Ascending aorta (tissue), 2 donors: ENCODE measurements at regions not wholly inside any gene's neighbourhood (a gene's known extent, or its start where the extent isn't known, plus 50 kb on each side); places are given as distances from the start of the nearest gene placed in this dataset.
"Not testable (repeated sequence)": the region's sequence is repeated elsewhere in the genome, so short reads cannot be mapped to it uniquely, and the experiment has no call there.

ENCODE experiments used
- DNase-seq, 2 donors: peaks; one replicate each; pipeline ENCODE4 v3.0.0-alpha.2; 2019; ENCODE audit warnings: low spot score in 2 of 2
- H3K27ac ChIP-seq, 2 donors: fragments of 200-600 bp; sonication (generic); one replicate each; pipeline ENCODE4 v1.5.1; 2016 to 2017; ENCODE audit warnings: mild to moderate bottlenecking in 1 of 2
- H3K27me3 ChIP-seq: fragments of 200-600 bp; sonication (generic); one replicate; pipeline ENCODE4 v1.5.1; 2017
- H3K36me3 ChIP-seq, 2 donors: fragments of 200-600 bp; sonication (generic); one replicate each; pipeline ENCODE4 v1.5.1; 2016
- H3K4me1 ChIP-seq, 2 donors: fragments of 200-600 bp; sonication (generic); one replicate each; pipeline ENCODE4 v1.5.1; 2016 to 2017; ENCODE audit warnings: mild to moderate bottlenecking in 1 of 2
- H3K4me3 ChIP-seq, 2 donors: fragments of 200-600 bp; sonication (generic); one replicate each; pipeline ENCODE4 v1.5.1; 2016 to 2017; ENCODE audit warnings: mild to moderate bottlenecking in 1 of 2
- H3K9me3 ChIP-seq, 2 donors: fragments of 200-600 bp; sonication (generic); one replicate each; pipeline ENCODE4 v1.5.1; 2016
- CTCF ChIP-seq, 3 experiments: fragments of 200-600 bp in 2 of 3; fragments of 450-650 bp in 1 of 3; sonication (generic) in 2 of 3; IDR thresholded peaks; one replicate each; pipeline ENCODE4 v1.5.1; 2016 to 2019; ENCODE audit warnings: antibody characterized with exemption in 3 of 3, mild to moderate bottlenecking in 1 of 3, moderate library complexity in 1 of 3
- intact Hi-C: fragments of 100-400 bp; cut with DNase I; formaldehyde crosslinking; loops from one replicate; pipeline ENCODE4 v1.15.1; 2023

DNA sequence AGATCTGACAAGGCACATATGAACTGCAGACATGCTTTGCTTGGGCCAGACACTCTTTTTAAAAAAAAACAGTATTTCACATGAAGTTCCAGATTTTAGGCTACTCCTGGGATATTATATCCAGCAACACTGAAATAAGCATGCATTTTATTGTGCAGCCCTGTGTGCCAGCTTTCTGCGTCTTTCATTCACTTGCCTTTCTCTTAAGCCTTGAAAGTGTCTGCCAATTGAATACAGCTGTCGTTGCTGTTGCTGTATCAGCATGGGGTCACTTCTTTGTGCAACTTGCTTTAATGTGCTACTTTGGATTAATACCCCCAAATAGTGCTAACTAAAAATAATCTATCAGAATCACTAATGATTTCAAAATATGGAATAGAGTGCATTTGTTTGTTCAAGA is 657.8 kb downstream of the SLITRK6 start:
- DNase-seq, result no peak
- no peaks in the 10 kb centered on the region for H3K36me3 ChIP-seq
- no peaks in the 10 kb centered on the region for H3K27me3 ChIP-seq
- H3K27ac ChIP-seq, result no peak overlapping the region
- H3K4me3 ChIP-seq, result no peak overlapping the region
- intact Hi-C loops, result no loop called here
- TF ChIP-seq CTCF (IDR thresholded peaks at IDR 0.05), result no peak
- no peaks in the 10 kb centered on the region for H3K9me3 ChIP-seq
- H3K4me1 ChIP-seq, result no peaks in the 10 kb centered on the region

DNA sequence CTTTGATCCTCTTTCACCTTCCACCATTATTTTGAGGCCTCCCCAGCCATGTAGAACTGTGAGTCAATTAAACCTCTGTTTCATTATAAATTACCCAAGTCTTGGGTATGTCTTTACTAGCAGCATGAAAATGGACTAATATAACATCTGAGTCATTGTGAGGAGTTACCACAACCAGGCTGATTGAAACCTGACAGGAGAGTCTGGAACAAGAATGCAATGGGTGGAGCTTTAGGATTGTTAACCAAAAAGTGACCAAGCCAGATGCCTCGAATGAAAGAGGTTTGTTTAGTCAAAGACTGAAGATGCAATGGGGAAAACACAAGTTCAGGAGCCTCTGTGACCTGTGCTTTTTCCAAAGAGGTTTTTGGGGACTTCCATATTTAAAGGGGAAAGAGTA is 659.0 kb downstream of the SLITRK6 start:
- Histone ChIP-seq H3K27me3 (no peaks in the 10 kb centered on the region), H3K9me3 (no peaks in the 10 kb centered on the region), H3K4me1 (no peaks in the 10 kb centered on the region), H3K36me3 (no peaks in the 10 kb centered on the region), H3K27ac (no peak overlapping the region), H3K4me3 (no peak overlapping the region)
- no peak for DNase-seq
- TF ChIP-seq CTCF (IDR thresholded peaks at IDR 0.05), result no peak
- intact Hi-C loops, result no loop called here

- no peak overlapping the region for H3K4me3 ChIP-seq
- DNase-seq, result no peak
- H3K9me3 ChIP-seq, result no peaks in the 10 kb centered on the region
- H3K4me1 ChIP-seq, result no peaks in the 10 kb centered on the region
- H3K27ac ChIP-seq, result no peak overlapping the region
- no peak for TF ChIP-seq CTCF (IDR thresholded peaks at IDR 0.05)
- intact Hi-C loops, result no loop called here
- H3K27me3 ChIP-seq, result no peaks in the 10 kb centered on the region
- no peaks in the 10 kb centered on the region for H3K36me3 ChIP-seq
Measured at GRCh38 chr13:85137516-85137915, 661.7 kb downstream of the SLITRK6 start.

GRCh38 chr13:85132986-85133385 is 666.2 kb downstream of the SLITRK6 start:
- Histone ChIP-seq H3K4me3 (no peak overlapping the region), H3K4me1 (no peaks in the 10 kb centered on the region), H3K27me3 (no peaks in the 10 kb centered on the region), H3K36me3 (no peaks in the 10 kb centered on the region), H3K9me3 (no peaks in the 10 kb centered on the region), H3K27ac (no peak overlapping the region)
- DNase-seq, result no peak
- intact Hi-C loops, result no loop called here
- no peak for TF ChIP-seq CTCF (IDR thresholded peaks at IDR 0.05)

- H3K27me3 ChIP-seq, H3K9me3 ChIP-seq, H3K4me1 ChIP-seq, DNase-seq, intact Hi-C loops, H3K4me3 ChIP-seq, H3K27ac ChIP-seq, H3K36me3 ChIP-seq: not testable (repeated sequence)
Measured at GRCh38 chr13:85123501-85123900, 675.7 kb downstream of the SLITRK6 start.

- TF ChIP-seq CTCF (IDR thresholded peaks at IDR 0.05), result no peak
- no peaks in the 10 kb centered on the region for H3K4me1 ChIP-seq
- intact Hi-C loops, result no loop called here
- H3K36me3 ChIP-seq, result no peaks in the 10 kb centered on the region
- H3K27ac ChIP-seq, result no peak overlapping the region
- H3K4me3 ChIP-seq, result no peak overlapping the region
- H3K9me3 ChIP-seq, result no peaks in the 10 kb centered on the region
- no peaks in the 10 kb centered on the region for H3K27me3 ChIP-seq
- DNase-seq, result no peak
Measured at GRCh38 chr13:85108356-85108755, 690.9 kb downstream of the SLITRK6 start.
